ENCODE measurements at regions not wholly inside any gene's neighbourhood (a gene's known extent, or its start where the extent isn't known, plus 50 kb on each side); places are given as distances from the start of the nearest gene placed in this dataset.

- no peak overlapping the region for H2AFZ ChIP-seq (ENCODE audit: low read depth, low read length)
- H3F3A ChIP-seq (ENCODE audit: insufficient read depth, low read length, poor library complexity, severe bottlenecking), result no peaks in the 10 kb centered on the region
- no peak overlapping the region for H3K9ac ChIP-seq (ENCODE audit: low read length)
- H3K4me2 ChIP-seq (ENCODE audit: low read length), result no peak overlapping the region
- TF ChIP-seq REST (IDR thresholded peaks at IDR 0.05; ENCODE audit: borderline replicate concordance), result no peak
- TF ChIP-seq EZH2 (IDR thresholded peaks at IDR 0.05; ENCODE audit: borderline replicate concordance, insufficient read depth, low read length, poor library complexity, severe bottlenecking), result no peak
- TF ChIP-seq, protein P1, sequence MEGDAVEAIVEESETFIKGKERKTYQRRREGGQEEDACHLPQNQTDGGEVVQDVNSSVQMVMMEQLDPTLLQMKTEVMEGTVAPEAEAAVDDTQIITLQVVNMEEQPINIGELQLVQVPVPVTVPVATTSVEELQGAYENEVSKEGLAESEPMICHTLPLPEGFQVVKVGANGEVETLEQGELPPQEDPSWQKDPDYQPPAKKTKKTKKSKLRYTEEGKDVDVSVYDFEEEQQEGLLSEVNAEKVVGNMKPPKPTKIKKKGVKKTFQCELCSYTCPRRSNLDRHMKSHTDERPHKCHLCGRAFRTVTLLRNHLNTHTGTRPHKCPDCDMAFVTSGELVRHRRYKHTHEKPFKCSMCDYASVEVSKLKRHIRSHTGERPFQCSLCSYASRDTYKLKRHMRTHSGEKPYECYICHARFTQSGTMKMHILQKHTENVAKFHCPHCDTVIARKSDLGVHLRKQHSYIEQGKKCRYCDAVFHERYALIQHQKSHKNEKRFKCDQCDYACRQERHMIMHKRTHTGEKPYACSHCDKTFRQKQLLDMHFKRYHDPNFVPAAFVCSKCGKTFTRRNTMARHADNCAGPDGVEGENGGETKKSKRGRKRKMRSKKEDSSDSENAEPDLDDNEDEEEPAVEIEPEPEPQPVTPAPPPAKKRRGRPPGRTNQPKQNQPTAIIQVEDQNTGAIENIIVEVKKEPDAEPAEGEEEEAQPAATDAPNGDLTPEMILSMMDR (IDR thresholded peaks at IDR 0.05; ENCODE audit: poor library complexity, severe bottlenecking), result no peak
- TF ChIP-seq RAD21 (conservative IDR thresholded peaks at IDR 0.05), result no peak
- no peak for TF ChIP-seq MXI1 (conservative IDR thresholded peaks at IDR 0.05; ENCODE audit: poor library complexity, severe bottlenecking)
- no peak for TF ChIP-seq POLR2AphosphoS5 (IDR thresholded peaks at IDR 0.05)
- no peak for TF ChIP-seq EP300 (conservative IDR thresholded peaks at IDR 0.05; ENCODE audit: poor library complexity, severe bottlenecking)
- TF ChIP-seq TAF1 (IDR thresholded peaks at IDR 0.05; ENCODE audit: low read depth), result no peak
- TF ChIP-seq SMC3 (conservative IDR thresholded peaks at IDR 0.05; ENCODE audit: poor library complexity), result no peak
- no peaks in the 10 kb centered on the region for H3K79me2 ChIP-seq (replicated peaks; ENCODE audit: insufficient read depth, low read length)
- no peaks in the 10 kb centered on the region for H3K9me2 ChIP-seq (ENCODE audit: insufficient read depth, low read length)
- no peak overlapping the region for H3K27ac ChIP-seq (ENCODE audit: low read length)
- no peaks in the 10 kb centered on the region for H3K27me3 ChIP-seq (ENCODE audit: insufficient read depth, low read depth, low read length)
- H3K4me3 ChIP-seq (ENCODE audit: low read length), result no peak overlapping the region
- no peaks in the 10 kb centered on the region for H3K36me3 ChIP-seq (ENCODE audit: insufficient read depth, low read length)
- H4K20me1 ChIP-seq (ENCODE audit: insufficient read depth), result no peaks in the 10 kb centered on the region
- no peaks in the 10 kb centered on the region for H3K9me3 ChIP-seq (ENCODE audit: low read length)
Observed at GRCh38 chr2:45115181-45115580, 105.9 kb upstream of the SIX2 start.

DNA sequence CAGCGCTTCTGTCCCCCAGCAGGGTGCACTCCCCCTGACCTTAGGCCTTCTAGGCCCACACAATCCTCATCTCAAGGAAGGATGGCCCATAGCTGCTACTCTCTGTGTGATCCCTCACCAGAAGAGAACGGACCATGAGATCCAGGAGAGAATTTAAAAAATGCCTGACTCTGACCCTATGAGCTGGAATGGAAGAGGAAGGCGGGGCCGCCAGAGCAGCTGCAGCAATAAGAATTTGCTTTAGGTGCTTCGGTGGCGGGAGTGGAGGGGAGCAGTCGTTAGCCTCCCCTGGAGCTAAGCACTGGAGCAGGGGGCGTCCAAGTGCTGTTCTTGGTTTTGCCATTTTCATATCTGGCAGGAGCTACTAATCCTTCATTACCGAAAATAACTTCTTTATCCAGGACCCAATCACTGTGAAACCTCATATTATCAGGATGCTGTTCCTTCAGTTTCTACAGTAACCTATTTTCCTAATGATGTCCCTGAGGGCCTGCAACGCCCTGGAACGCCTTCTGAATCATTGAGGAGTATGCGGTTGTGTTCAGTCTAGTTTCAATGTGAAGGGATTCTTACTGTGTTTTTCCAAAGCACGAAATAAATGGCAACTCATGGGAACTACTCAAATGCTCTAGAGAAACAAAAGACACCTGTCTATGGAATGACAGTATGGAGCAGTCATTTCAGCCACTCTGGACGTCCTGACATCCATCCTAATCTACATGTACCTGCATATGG is 105.1 kb upstream of the SIX2 start:
- TF ChIP-seq REST (IDR thresholded peaks at IDR 0.05; ENCODE audit: borderline replicate concordance), result no peak
- TF ChIP-seq, protein P1 (IDR thresholded peaks at IDR 0.05; ENCODE audit: poor library complexity, severe bottlenecking), result no peak
- TF ChIP-seq RAD21 (conservative IDR thresholded peaks at IDR 0.05), result no peak
- no peak for TF ChIP-seq POLR2AphosphoS5 (IDR thresholded peaks at IDR 0.05)
- TF ChIP-seq MXI1 (conservative IDR thresholded peaks at IDR 0.05; ENCODE audit: poor library complexity, severe bottlenecking), result no peak
- no peak for TF ChIP-seq TAF1 (IDR thresholded peaks at IDR 0.05; ENCODE audit: low read depth)
- TF ChIP-seq EZH2 (IDR thresholded peaks at IDR 0.05; ENCODE audit: borderline replicate concordance, insufficient read depth, low read length, poor library complexity, severe bottlenecking), result no peak

More for the DNA sequence above, 105.1 kb upstream of the SIX2 start:
- Histone ChIP-seq H3K9me3 (ENCODE audit: low read length) (no peaks in the 10 kb centered on the region), H3K4me2 (ENCODE audit: low read length) (no peak overlapping the region), H3K27ac (ENCODE audit: low read length) (no peak overlapping the region), H3K9me2 (ENCODE audit: insufficient read depth, low read length) (no peaks in the 10 kb centered on the region), H2AFZ (ENCODE audit: low read depth, low read length) (no peak overlapping the region), H3F3A (ENCODE audit: insufficient read depth, low read length, poor library complexity, severe bottlenecking) (no peaks in the 10 kb centered on the region), H3K4me3 (ENCODE audit: low read length) (no peak overlapping the region), H3K79me2 (replicated peaks; ENCODE audit: insufficient read depth, low read length) (no peaks in the 10 kb centered on the region), H3K36me3 (ENCODE audit: insufficient read depth, low read length) (no peaks in the 10 kb centered on the region), H3K9ac (ENCODE audit: low read length) (no peak overlapping the region), H3K27me3 (ENCODE audit: insufficient read depth, low read depth, low read length) (no peaks in the 10 kb centered on the region), H4K20me1 (ENCODE audit: insufficient read depth) (no peaks in the 10 kb centered on the region)
